IMR-90 (cell line): ENCODE measurements at regions not wholly inside any gene's neighbourhood (a gene's known extent, or its start where the extent isn't known, plus 50 kb on each side); places are given as distances from the start of the nearest gene placed in this dataset.

ENCODE experiments used
- ATAC-seq: fragments of 200-7000 bp; cut with Tn5 transposase; 2 replicates; pipeline ENCODE4 v1.9.1; 2020; ENCODE audit warnings: low read depth, mild to moderate bottlenecking, moderate library complexity
- BruUV-seq: library from RNA; stranded (reverse); fragments of 400-500 nt; replicated peaks from 2 replicates; lab custom pipeline; 2021; lab: Mats Ljungman, UMichigan
- CTCF ChIA-PET: fragments of 300-600 bp; formaldehyde crosslinking; extraction: SDS; loops from one replicate; lab custom pipeline; 2021; ENCODE audit warnings: antibody characterized with exemption; lab: Yijun Ruan, JAX
- POLR2A ChIA-PET: fragments of 300-600 bp; sonication (Branson Sonifier 250); formaldehyde crosslinking; loops from one replicate; lab custom pipeline; 2022; ENCODE audit warnings: antibody characterized with exemption; ENCODE audit not compliant: unreplicated experiment; lab: Charles Lee
- DNase-seq: peaks from one replicate; pipeline ENCODE4 v3.0.0; 2013
- H2AFZ ChIP-seq: replicated peaks from 2 replicates; pipeline ENCODE3; 2013; ENCODE audit warnings: low read length, mild to moderate bottlenecking; ENCODE audit not compliant: poor library complexity
- H2AK5ac ChIP-seq: 2 replicates; pipeline ENCODE4 v1.6.1; 2013; ENCODE audit warnings: low read depth, low read length, inconsistent platforms
- H2AK9ac ChIP-seq: replicated peaks from 2 replicates; pipeline ENCODE3; 2013; ENCODE audit warnings: mild to moderate bottlenecking, low read depth, low read length, moderate library complexity; ENCODE audit not compliant: poor library complexity
- H2BK120ac ChIP-seq: 2 replicates; pipeline ENCODE4 v1.6.1; 2013; ENCODE audit warnings: low read depth, low read length, inconsistent platforms
- H2BK15ac ChIP-seq: 3 replicates; pipeline ENCODE4 v1.6.1; 2013; ENCODE audit warnings: low read depth, low read length, inconsistent platforms
- H2BK20ac ChIP-seq: 2 replicates; pipeline ENCODE4 v1.6.1; 2013; ENCODE audit warnings: low read depth, mild to moderate bottlenecking, inconsistent platforms, low read length, moderate library complexity
- H2BK5ac ChIP-seq: 2 replicates; pipeline ENCODE4 v1.6.1; 2013; ENCODE audit warnings: mild to moderate bottlenecking, low read depth, low read length, inconsistent platforms; ENCODE audit not compliant: poor library complexity, severe bottlenecking
- H3K14ac ChIP-seq: replicated peaks from 2 replicates; pipeline ENCODE4 v1.6.1; 2013; ENCODE audit warnings: low read depth, low read length, inconsistent platforms
- H3K18ac ChIP-seq: 2 replicates; pipeline ENCODE4 v1.6.1; 2013; ENCODE audit warnings: low read depth, low read length, control low read depth
- H3K23ac ChIP-seq: 2 replicates; pipeline ENCODE4 v1.6.1; 2013; ENCODE audit warnings: low read depth, low read length, inconsistent platforms
- H3K27ac ChIP-seq: 2 replicates; pipeline ENCODE4 v1.5.1; 2013; ENCODE audit warnings: mild to moderate bottlenecking, control low read depth, low read length; ENCODE audit not compliant: insufficient read depth
- H3K27me3 ChIP-seq: 2 replicates; pipeline ENCODE4 v1.6.1; 2013; ENCODE audit warnings: low read length; ENCODE audit not compliant: control insufficient read depth, insufficient read depth
- H3K36me3 ChIP-seq: 2 replicates; pipeline ENCODE4 v1.6.1; 2013; ENCODE audit warnings: low read length, mixed read lengths; ENCODE audit not compliant: control insufficient read depth, insufficient read depth
- H3K4ac ChIP-seq: 2 replicates; pipeline ENCODE4 v1.6.1; 2013; ENCODE audit warnings: low read depth, low read length, inconsistent platforms
- H3K4me1 ChIP-seq: 2 replicates; pipeline ENCODE4 v1.6.1; 2013; ENCODE audit warnings: low read length, mixed read lengths; ENCODE audit not compliant: control insufficient read depth, insufficient read depth
- H3K4me2 ChIP-seq: 2 replicates; pipeline ENCODE4 v1.6.1; 2013; ENCODE audit warnings: low read depth, mild to moderate bottlenecking, control low read depth, low read length, moderate library complexity
- H3K4me3 ChIP-seq: 2 replicates; pipeline ENCODE4 v1.5.1; 2013; ENCODE audit warnings: low read depth, mild to moderate bottlenecking, control low read depth, low read length, moderate library complexity; ENCODE audit not compliant: insufficient read depth
- H3K56ac ChIP-seq: 2 replicates; pipeline ENCODE4 v1.6.1; 2013; ENCODE audit warnings: low read length, inconsistent platforms; ENCODE audit not compliant: insufficient read depth; ENCODE audit errors: extremely low read depth
- H3K79me1 ChIP-seq, 2 experiments: 2 replicates each; pipeline ENCODE4 v1.6.1; 2013; ENCODE audit warnings: low read length in 2 of 2, inconsistent platforms in 1 of 2, low read depth in 1 of 2
- H3K9ac ChIP-seq: 2 replicates; pipeline ENCODE4 v1.6.1; 2013; ENCODE audit warnings: low read depth, low read length, control low read depth
- H3K9me1 ChIP-seq: 2 replicates; pipeline ENCODE4 v1.6.1; 2013; ENCODE audit warnings: low read length, inconsistent platforms; ENCODE audit not compliant: insufficient read depth
- H3K9me3 ChIP-seq: 2 replicates; pipeline ENCODE4 v1.6.1; 2013; ENCODE audit warnings: low read length; ENCODE audit not compliant: control insufficient read depth, insufficient read depth
- H4K20me1 ChIP-seq: 2 replicates; pipeline ENCODE4 v1.6.1; 2013; ENCODE audit warnings: low read length, inconsistent platforms; ENCODE audit not compliant: insufficient read depth
- H4K5ac ChIP-seq: 2 replicates; pipeline ENCODE4 v1.6.1; 2013; ENCODE audit warnings: mild to moderate bottlenecking, low read depth, low read length, control low read depth
- H4K8ac ChIP-seq, 2 experiments: 2 replicates each; pipeline ENCODE4 v1.6.1; 2013; ENCODE audit warnings: low read depth in 2 of 2, low read length in 2 of 2, control low read depth in 1 of 2, inconsistent platforms in 1 of 2
- H4K91ac ChIP-seq: 2 replicates; pipeline ENCODE4 v1.6.1; 2013; ENCODE audit warnings: low read depth, low read length, inconsistent platforms; ENCODE audit not compliant: insufficient read depth
- BHLHE40 ChIP-seq: fragments of 150-350 bp; IDR thresholded peaks from 2 replicates; pipeline ENCODE4 v1.6.1; 2016; ENCODE audit warnings: mild to moderate bottlenecking, low read depth, low read length
- CEBPB ChIP-seq: IDR thresholded peaks from 2 replicates; pipeline ENCODE4 v1.6.1; 2012; ENCODE audit warnings: low read depth, low read length, improper control_type of control experiment
- CHD1 ChIP-seq: IDR thresholded peaks from 2 replicates; pipeline ENCODE4 v1.6.1; 2012; ENCODE audit warnings: low read depth, low read length, improper control_type of control experiment
- FOS ChIP-seq: fragments of 150-350 bp; IDR thresholded peaks from 2 replicates; pipeline ENCODE4 v1.6.1; 2016; ENCODE audit warnings: low read depth, low read length
- MAFK ChIP-seq: IDR thresholded peaks from 2 replicates; pipeline ENCODE4 v1.6.1; 2012; ENCODE audit warnings: low read depth, low read length, improper control_type of control experiment
- MAZ ChIP-seq: IDR thresholded peaks from 2 replicates; pipeline ENCODE4 v1.6.1; 2012; ENCODE audit warnings: low read depth, mild to moderate bottlenecking, low read length, improper control_type of control experiment, moderate library complexity, borderline replicate concordance
- MXI1 ChIP-seq: IDR thresholded peaks from 2 replicates; pipeline ENCODE4 v1.6.1; 2012; ENCODE audit warnings: low read depth, mild to moderate bottlenecking, low read length, moderate library complexity, borderline replicate concordance
- NFE2L2 ChIP-seq: fragments of 150-350 bp; IDR thresholded peaks from 2 replicates; pipeline ENCODE4 v1.6.1; 2016; ENCODE audit warnings: low read depth, mild to moderate bottlenecking, low read length
- POLR2A ChIP-seq: IDR thresholded peaks from 2 replicates; pipeline ENCODE4 v1.6.1; 2012; ENCODE audit warnings: mild to moderate bottlenecking, low read depth, low read length
- RAD21 ChIP-seq: IDR thresholded peaks from 2 replicates; pipeline ENCODE4 v1.6.1; 2012; ENCODE audit warnings: low read length, improper control_type of control experiment
- RCOR1 ChIP-seq: IDR thresholded peaks from 2 replicates; pipeline ENCODE4 v1.6.1; 2012; ENCODE audit warnings: mild to moderate bottlenecking, low read length, improper control_type of control experiment; ENCODE audit not compliant: insufficient replicate concordance
- RFX5 ChIP-seq: IDR thresholded peaks from 2 replicates; pipeline ENCODE4 v1.8.0; 2012; ENCODE audit warnings: low read depth, mild to moderate bottlenecking, low read length, moderate library complexity
- SMC3 ChIP-seq: fragments of 150-350 bp; IDR thresholded peaks from 2 replicates; pipeline ENCODE4 v1.6.1; 2016; ENCODE audit warnings: low read depth, mild to moderate bottlenecking, antibody characterized with exemption, low read length, moderate library complexity
- WGBS, 2 experiments: methylation state at CpG; one replicate each; pipeline versions ENCODE4 v1.1.5 to v1.1.7; 2013; ENCODE audit warnings: missing lambda C conversion rate in 2 of 2; ENCODE audit not compliant: insufficient read length in 1 of 2; ENCODE audit errors: extremely low coverage in 2 of 2; 5-methylcytosine and 5-hydroxymethylcytosine counted together
- dilution Hi-C: fragments of 300-500 bp; cut with HindIII; formaldehyde crosslinking; loops from one replicate; pipeline ENCODE4 v1.14.3; 2018; ENCODE audit warnings: low sequenced_read_pairs; ENCODE audit not compliant: unreplicated experiment
- in situ Hi-C: fragments of 300-500 bp; cut with MboI; formaldehyde crosslinking; loops from 3 replicates; pipeline ENCODE4 v1.14.3; 2019; ENCODE audit warnings: low sequenced_read_pairs, inconsistent platforms, mixed read lengths
- intact Hi-C: fragments of 100-400 bp; cut with micrococcal nuclease; formaldehyde crosslinking; loops from 2 replicates; pipeline ENCODE4 v1.10.0; 2022
- TF ChIP-seq, protein P1 (sequence below): fragments of 150-350 bp; IDR thresholded peaks from 2 replicates; pipeline ENCODE4 v1.6.1; 2016; ENCODE audit warnings: low read depth, mild to moderate bottlenecking, low read length, moderate library complexity, borderline replicate concordance
- TF ChIP-seq, protein P2 (sequence below): conservative IDR thresholded peaks from 2 replicates; pipeline ENCODE4 v1.5.1; 2012; ENCODE audit warnings: mild to moderate bottlenecking, low read depth, low read length, improper control_type of control experiment
- TF ChIP-seq, protein P3 (sequence below): fragments of 150-350 bp; IDR thresholded peaks from 2 replicates; pipeline ENCODE4 v1.6.1; 2017; ENCODE audit warnings: mild to moderate bottlenecking, antibody characterized with exemption, low read length, low read depth

DNA sequence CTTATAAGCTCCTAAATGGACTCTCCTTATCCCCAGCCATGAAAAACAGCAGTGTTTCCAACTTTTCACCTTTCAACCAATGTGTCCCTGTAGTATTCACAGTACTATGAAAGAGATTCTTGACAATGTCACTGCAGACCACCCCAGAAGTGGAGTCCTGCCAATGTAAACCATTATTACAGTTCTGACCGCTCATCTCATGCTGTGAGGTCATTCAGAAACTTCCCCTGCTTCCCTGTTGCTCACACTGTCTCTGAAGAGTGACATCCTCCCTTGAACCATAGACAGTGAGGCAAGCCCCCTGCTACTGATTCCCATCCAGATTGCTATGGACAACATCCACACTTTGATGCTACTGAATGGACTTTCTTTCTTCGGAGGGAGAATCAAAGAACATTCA is 1523.7 kb upstream of the ACVR2A start:
- CTCF ChIA-PET: interaction anchor here (0.7 to 1.2 kb wide), 3 partner anchors 278 to 404 kb away, joined by 3 to 4 read pairs (median 4); no protein-coding TSS in a partner anchor

More for the DNA sequence above, 1523.7 kb upstream of the ACVR2A start:
- peak overlapping the region; percentile 58; the same call in 1 of the 2 replicates for H2AK5ac ChIP-seq
- in situ Hi-C loops: loop anchor here (25.0 kb wide), 1 partner anchor 1809 kb away; the partner anchor contains the start of gene ZEB2
- peak overlapping the region; percentile 65 for H3K14ac ChIP-seq
- peaks cover 4% of the 10 kb centered on the region; the same call in 1 of the 2 replicates for H3K4me1 ChIP-seq
- H3K9ac ChIP-seq: peak overlapping the region; percentile 60
- no peaks in the 10 kb centered on the region for H3K79me1 ChIP-seq
- no peak overlapping the region; the same call in 1 of the 2 replicates for H4K5ac ChIP-seq
- H3K4me2 ChIP-seq: peak overlapping the region; percentile 77
- POLR2A ChIA-PET: no interaction called here
- no peak overlapping the region for H2AK9ac ChIP-seq
- no CpG with 5 or more reads among the region's 2 CpGs for WGBS, 2 experiments
- dilution Hi-C loops: no loop called here
- ATAC-seq (peak; percentile 41; the same call in 1 of the 2 replicates), DNase-seq (peak; percentile 72)
- no peak overlapping the region for H3K4me3 ChIP-seq
- intact Hi-C loops: loop anchor here (5.0 kb wide), 1 partner anchor 341 kb away; no protein-coding TSS in a partner anchor
- H2BK5ac ChIP-seq: no peak overlapping the region
- peak overlapping the region; percentile 68; the same call in 1 of the 2 replicates for H3K4ac ChIP-seq
- H2BK120ac ChIP-seq: peak overlapping the region; percentile 78
- peak overlapping the region; percentile 87; the same call in 2 of the 3 replicates for H2BK15ac ChIP-seq
- H4K91ac ChIP-seq: 0 out of 2 replicates have a peak overlapping the region, but pooled peaks have one; percentile 13
- no peak overlapping the region for H3K27ac ChIP-seq
- peak overlapping the region in 1 of 2 experiments; percentile 81; a peak in 2 of 4 replicates for H4K8ac ChIP-seq
- H3K9me3 ChIP-seq: no peaks in the 10 kb centered on the region
- peak overlapping the region; percentile 33; the same call in 1 of the 2 replicates for H3K18ac ChIP-seq
- TF ChIP-seq CEBPB (no peak), POLR2A (no peak), BHLHE40 (no peak), MAZ (no peak), RCOR1 (no peak), RFX5 (no peak), MXI1 (no peak), FOS (no peak), NFE2L2 (no peak), RAD21 (no peak), MAFK (no peak), CHD1 (no peak), SMC3 (no peak)
- TF ChIP-seq, protein P1, sequence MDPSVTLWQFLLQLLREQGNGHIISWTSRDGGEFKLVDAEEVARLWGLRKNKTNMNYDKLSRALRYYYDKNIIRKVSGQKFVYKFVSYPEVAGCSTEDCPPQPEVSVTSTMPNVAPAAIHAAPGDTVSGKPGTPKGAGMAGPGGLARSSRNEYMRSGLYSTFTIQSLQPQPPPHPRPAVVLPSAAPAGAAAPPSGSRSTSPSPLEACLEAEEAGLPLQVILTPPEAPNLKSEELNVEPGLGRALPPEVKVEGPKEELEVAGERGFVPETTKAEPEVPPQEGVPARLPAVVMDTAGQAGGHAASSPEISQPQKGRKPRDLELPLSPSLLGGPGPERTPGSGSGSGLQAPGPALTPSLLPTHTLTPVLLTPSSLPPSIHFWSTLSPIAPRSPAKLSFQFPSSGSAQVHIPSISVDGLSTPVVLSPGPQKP: no peak
- TF ChIP-seq, protein P2, sequence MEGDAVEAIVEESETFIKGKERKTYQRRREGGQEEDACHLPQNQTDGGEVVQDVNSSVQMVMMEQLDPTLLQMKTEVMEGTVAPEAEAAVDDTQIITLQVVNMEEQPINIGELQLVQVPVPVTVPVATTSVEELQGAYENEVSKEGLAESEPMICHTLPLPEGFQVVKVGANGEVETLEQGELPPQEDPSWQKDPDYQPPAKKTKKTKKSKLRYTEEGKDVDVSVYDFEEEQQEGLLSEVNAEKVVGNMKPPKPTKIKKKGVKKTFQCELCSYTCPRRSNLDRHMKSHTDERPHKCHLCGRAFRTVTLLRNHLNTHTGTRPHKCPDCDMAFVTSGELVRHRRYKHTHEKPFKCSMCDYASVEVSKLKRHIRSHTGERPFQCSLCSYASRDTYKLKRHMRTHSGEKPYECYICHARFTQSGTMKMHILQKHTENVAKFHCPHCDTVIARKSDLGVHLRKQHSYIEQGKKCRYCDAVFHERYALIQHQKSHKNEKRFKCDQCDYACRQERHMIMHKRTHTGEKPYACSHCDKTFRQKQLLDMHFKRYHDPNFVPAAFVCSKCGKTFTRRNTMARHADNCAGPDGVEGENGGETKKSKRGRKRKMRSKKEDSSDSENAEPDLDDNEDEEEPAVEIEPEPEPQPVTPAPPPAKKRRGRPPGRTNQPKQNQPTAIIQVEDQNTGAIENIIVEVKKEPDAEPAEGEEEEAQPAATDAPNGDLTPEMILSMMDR: no peak
- TF ChIP-seq, protein P3, sequence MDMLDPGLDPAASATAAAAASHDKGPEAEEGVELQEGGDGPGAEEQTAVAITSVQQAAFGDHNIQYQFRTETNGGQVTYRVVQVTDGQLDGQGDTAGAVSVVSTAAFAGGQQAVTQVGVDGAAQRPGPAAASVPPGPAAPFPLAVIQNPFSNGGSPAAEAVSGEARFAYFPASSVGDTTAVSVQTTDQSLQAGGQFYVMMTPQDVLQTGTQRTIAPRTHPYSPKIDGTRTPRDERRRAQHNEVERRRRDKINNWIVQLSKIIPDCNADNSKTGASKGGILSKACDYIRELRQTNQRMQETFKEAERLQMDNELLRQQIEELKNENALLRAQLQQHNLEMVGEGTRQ: no peak
- peak overlapping the region; percentile 80; the same call in 1 of the 2 replicates for H2BK20ac ChIP-seq
- H3K27me3 ChIP-seq: no peaks in the 10 kb centered on the region
- no peaks in the 10 kb centered on the region for H4K20me1 ChIP-seq
- H3K56ac ChIP-seq: 0 out of 2 replicates have a peak overlapping the region, but pooled peaks have one; percentile 43
- H2AFZ ChIP-seq: peak overlapping the region; percentile 80
- BruUV-seq: no TSS peak
- H3K23ac ChIP-seq: no peak overlapping the region
- H3K36me3 ChIP-seq: no peaks in the 10 kb centered on the region
- no peaks in the 10 kb centered on the region for H3K9me1 ChIP-seq
